ENCODE measurements at regions not wholly inside any gene's neighbourhood (a gene's known extent, or its start where the extent isn't known, plus 50 kb on each side); places are given as distances from the start of the nearest gene placed in this dataset.

GRCh38 chr15:72908713-72909112 lies 125.2 kb upstream of the ADPGK start:
- Histone ChIP-seq H3K36me3 (no peaks in the 10 kb centered on the region), H3K27ac (no peak overlapping the region), H3K27me3 (replicated peaks in 1 of 7) (peaks cover 0 to 24% (median 0%) of the 10 kb centered on the region in 7 donors), H3K4me3 (no peak overlapping the region), H3K4me1 (no peaks in the 10 kb centered on the region), H3K9me3 (no peaks in the 10 kb centered on the region)
- intact Hi-C loops (cut with DNase I; ENCODE audit: low total_unique reads) = no loop called here
- no peak for TF ChIP-seq CTCF (IDR thresholded peaks at IDR 0.05 in 8 of 11, conservative IDR thresholded peaks at IDR 0.05 in 3 of 11)
- no peak for TF ChIP-seq POLR2AphosphoS5 (IDR thresholded peaks at IDR 0.05)
- no peak for TF ChIP-seq POLR2A (IDR thresholded peaks at IDR 0.05)
- DNase-seq = no peak
- WGBS, 5 donors = 71 to 84% (median 78%) methylated on average over 4 of the region's 4 CpGs

- 59 to 84% (median 69%) methylated on average over 1 of the region's 1 CpG for WGBS, 5 donors
- H3K4me1 ChIP-seq = no peaks in the 10 kb centered on the region
- H3K27me3 ChIP-seq (replicated peaks in 1 of 7) = peaks cover 0 to 34% (median 3%) of the 10 kb centered on the region in 7 donors
- H3K36me3 ChIP-seq = no peaks in the 10 kb centered on the region
- no peak overlapping the region for H3K27ac ChIP-seq
- DNase-seq = no peak
- H3K9me3 ChIP-seq = no peaks in the 10 kb centered on the region
- intact Hi-C loops (cut with DNase I; ENCODE audit: low total_unique reads) = no loop called here
- no peak for TF ChIP-seq POLR2AphosphoS5 (IDR thresholded peaks at IDR 0.05)
- H3K4me3 ChIP-seq = no peak overlapping the region
Measured at GRCh38 chr15:72907733-72908132, 124.2 kb upstream of the ADPGK start.

- Histone ChIP-seq H3K36me3 (no peaks in the 10 kb centered on the region), H3K4me3 (no peak overlapping the region), H3K4me1 (no peaks in the 10 kb centered on the region), H3K9me3 (no peaks in the 10 kb centered on the region), H3K27ac (no peak overlapping the region), H3K27me3 (replicated peaks in 1 of 7) (peaks cover 0 to 68% (median 7%) of the 10 kb centered on the region in 7 donors)
- DNase-seq = no peak
- TF ChIP-seq CTCF (IDR thresholded peaks at IDR 0.05 in 8 of 11, conservative IDR thresholded peaks at IDR 0.05 in 3 of 11) (no peak), POLR2A (IDR thresholded peaks at IDR 0.05) (no peak), POLR2AphosphoS5 (IDR thresholded peaks at IDR 0.05) (no peak)
- intact Hi-C loops (cut with DNase I; ENCODE audit: low total_unique reads) = no loop called here
- 80 to 91% (median 83%) methylated on average over 4 to 5 of the region's 5 CpGs for WGBS, 5 donors
Measured at GRCh38 chr15:72902919-72903260, 119.3 kb upstream of the ADPGK start.

GRCh38 chr15:72902245-72902918 lies 118.8 kb upstream of the ADPGK start:
- Histone ChIP-seq H3K9me3 (no peaks in the 10 kb centered on the region), H3K36me3 (no peaks in the 10 kb centered on the region), H3K4me1 (no peaks in the 10 kb centered on the region), H3K4me3 (no peak overlapping the region), H3K27me3 (replicated peaks in 1 of 7) (peaks cover 0 to 71% (median 7%) of the 10 kb centered on the region in 7 donors), H3K27ac (no peak overlapping the region)
- 17 to 60% (median 28%) methylated on average over 6 to 15 of the region's 15 CpGs for WGBS, 5 donors
- TF ChIP-seq POLR2AphosphoS5 (IDR thresholded peaks at IDR 0.05) = no peak
- no peak for DNase-seq
- intact Hi-C loops (cut with DNase I; ENCODE audit: low total_unique reads) = no loop called here

- H3K27ac ChIP-seq = no peak overlapping the region
- H3K4me3 ChIP-seq = no peak overlapping the region
- peaks cover 0 to 16% (median 0%) of the 10 kb centered on the region in 8 donors for H3K9me3 ChIP-seq
- intact Hi-C loops (cut with DNase I; ENCODE audit: low total_unique reads) = no loop called here
- no peak for TF ChIP-seq CTCF (IDR thresholded peaks at IDR 0.05 in 8 of 11, conservative IDR thresholded peaks at IDR 0.05 in 3 of 11)
- TF ChIP-seq POLR2AphosphoS5 (IDR thresholded peaks at IDR 0.05) = no peak
- TF ChIP-seq POLR2A (IDR thresholded peaks at IDR 0.05) = no peak
- 80 to 94% (median 88%) methylated on average over 2 of the region's 2 CpGs for WGBS, 5 donors
- H3K36me3 ChIP-seq = no peaks in the 10 kb centered on the region
- H3K4me1 ChIP-seq = no peaks in the 10 kb centered on the region
- no peak for DNase-seq
- peaks cover 0 to 28% (median 5%) of the 10 kb centered on the region in 7 donors for H3K27me3 ChIP-seq (replicated peaks in 1 of 7)
Measured at GRCh38 chr15:72892986-72893385, 109.4 kb upstream of the ADPGK start.

Measured in spleen (tissue), 11 donors.